ENCODE measurements at regions not wholly inside any gene's neighbourhood (a gene's known extent, or its start where the extent isn't known, plus 50 kb on each side); places are given as distances from the start of the nearest gene placed in this dataset.

DNA sequence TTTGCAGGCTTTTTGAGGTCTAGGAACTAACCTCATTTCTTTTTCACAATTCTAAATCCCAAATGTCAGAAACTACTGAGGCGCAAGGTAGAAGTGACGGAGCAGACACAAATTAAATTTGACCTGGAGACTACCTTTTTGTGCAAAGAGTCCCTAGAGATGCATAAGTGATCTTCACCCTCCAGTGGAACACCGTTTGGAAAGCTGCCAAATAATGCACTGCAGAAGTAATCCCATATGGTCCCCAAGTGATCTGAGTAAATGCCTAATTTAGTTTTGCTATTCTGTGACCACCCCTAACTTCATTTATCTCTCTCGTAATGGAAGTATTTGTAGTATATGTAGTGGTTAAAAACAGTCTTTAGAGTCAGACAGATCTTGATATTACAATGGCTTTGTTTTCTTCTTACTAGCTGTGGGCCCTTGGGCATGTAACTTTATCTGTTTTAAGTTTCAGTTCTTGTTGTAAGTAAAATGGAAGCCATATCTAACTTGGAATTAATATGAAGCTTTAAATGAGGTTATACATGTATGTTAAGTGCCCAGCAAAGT lies 70.4 kb upstream of the IPO9 start:
- Histone ChIP-seq H3K4me2 (no peak overlapping the region), H3K9ac (no peak overlapping the region), H3K36me3 (replicated peaks in 1 of 2; ENCODE audit: control insufficient read depth in 1 of 2, insufficient read depth in 2 of 2, low read length in 1 of 2) (peaks cover 0 to 28% of the 10 kb centered on the region in 2 experiments), H4K20me1 (ENCODE audit: insufficient read depth) (no peaks in the 10 kb centered on the region), H3K9me2 (no peaks in the 10 kb centered on the region), H3F3A (replicated peaks; ENCODE audit: insufficient read depth) (peaks cover 88% of the 10 kb centered on the region), H3K79me2 (ENCODE audit: insufficient read depth) (peaks cover 100% of the 10 kb centered on the region), H3K4me3 (ENCODE audit: low read depth in 2 of 2, low read length in 1 of 2) (no peak overlapping the region), H3K4me1 (ENCODE audit: control insufficient read depth in 1 of 2, insufficient read depth in 2 of 2, low read depth in 1 of 2, low read length in 1 of 2) (peaks cover 33 to 85% of the 10 kb centered on the region in 2 experiments), H3K9me3 (no peaks in the 10 kb centered on the region), H2AFZ (ENCODE audit: low read depth) (no peak overlapping the region), H3K27ac (ENCODE audit: low read depth in 2 of 2, low read length in 1 of 2) (peak overlapping the region; percentile 53 to 98; a peak in 3 of 4 replicates), H3K27me3 (ENCODE audit: insufficient read depth) (no peaks in the 10 kb centered on the region)
- WGBS (ENCODE audit: low lambda C conversion rate), result 66% methylated on average over 4 of the region's 4 CpGs
- ChIA-PET CTCF (interaction anchor here (0.7 to 5.4 kb wide), 7 partner anchors 12 to 245 kb away, joined by 3 to 44 read pairs (median 3); no protein-coding TSS in a partner anchor), POLR2A (interaction anchor here (0.5 to 0.6 kb wide), 2 partner anchors 9 to 220 kb away, joined by 3 read pairs; partner anchors contain the start of gene NAV1)
- DNase-seq, result no peak
- TF ChIP-seq JUND (IDR thresholded peaks at IDR 0.05) (no peak), NFIC (IDR thresholded peaks at IDR 0.05; ENCODE audit: borderline replicate concordance) (peak; percentile 38; the same call in 1 of the 2 replicates)

DNA sequence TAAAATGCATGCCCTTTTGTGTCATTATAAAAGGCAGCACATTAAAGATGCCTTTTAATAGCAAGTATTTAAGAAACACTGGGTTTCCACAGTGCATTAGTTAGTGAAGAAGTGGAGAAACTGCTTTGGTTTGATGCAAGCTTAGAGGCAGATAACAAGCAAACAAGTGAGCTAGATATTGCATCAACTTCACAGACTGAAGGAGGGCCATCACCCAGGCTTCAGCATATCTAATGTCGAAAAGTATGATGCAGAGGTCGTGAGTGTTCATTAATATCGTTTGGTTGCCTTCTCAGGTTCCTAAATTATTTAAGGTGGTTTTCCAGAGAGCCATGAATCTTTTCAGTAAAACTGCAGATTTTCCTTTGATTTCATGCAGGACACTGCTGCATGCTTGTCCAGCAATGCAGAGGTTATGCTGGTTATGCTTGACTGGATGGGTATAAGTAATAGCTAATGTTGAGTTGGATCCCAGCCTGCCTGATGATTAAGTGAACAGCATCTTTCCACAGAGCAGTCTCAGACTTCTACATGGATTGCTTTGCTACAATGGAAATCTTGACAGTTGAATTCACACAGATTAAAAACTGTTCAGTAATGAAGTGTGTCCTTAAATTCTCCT lies 69.7 kb upstream of the IPO9 start:
- peaks cover 100% of the 10 kb centered on the region for H3K79me2 ChIP-seq (ENCODE audit: insufficient read depth)
- H3K9me3 ChIP-seq, result no peaks in the 10 kb centered on the region
- no peaks in the 10 kb centered on the region for H3K27me3 ChIP-seq (ENCODE audit: insufficient read depth)
- CTCF ChIA-PET, result interaction anchor here (1.0 to 5.4 kb wide), 9 partner anchors 11 to 376 kb away, joined by 3 to 44 read pairs (median 4); no protein-coding TSS in a partner anchor
- peak overlapping the region; percentile 53 to 98 for H3K27ac ChIP-seq (ENCODE audit: low read depth in 2 of 2, low read length in 1 of 2)
- POLR2A ChIA-PET, result no interaction called here
- peak; percentile 10; the same call in 1 of the 2 replicates for TF ChIP-seq PBX3 (IDR thresholded peaks at IDR 0.05)
- no peak for TF ChIP-seq IRF3 (IDR thresholded peaks at IDR 0.05; ENCODE audit: low read depth, low read length)
- TF ChIP-seq MEF2A (IDR thresholded peaks at IDR 0.05; ENCODE audit: borderline replicate concordance, low read depth), result no peak
- no peak for TF ChIP-seq EP300 (IDR thresholded peaks at IDR 0.05; ENCODE audit: borderline replicate concordance in 1 of 2, low read depth in 1 of 2, low read length in 1 of 2)
- TF ChIP-seq, protein P1, sequence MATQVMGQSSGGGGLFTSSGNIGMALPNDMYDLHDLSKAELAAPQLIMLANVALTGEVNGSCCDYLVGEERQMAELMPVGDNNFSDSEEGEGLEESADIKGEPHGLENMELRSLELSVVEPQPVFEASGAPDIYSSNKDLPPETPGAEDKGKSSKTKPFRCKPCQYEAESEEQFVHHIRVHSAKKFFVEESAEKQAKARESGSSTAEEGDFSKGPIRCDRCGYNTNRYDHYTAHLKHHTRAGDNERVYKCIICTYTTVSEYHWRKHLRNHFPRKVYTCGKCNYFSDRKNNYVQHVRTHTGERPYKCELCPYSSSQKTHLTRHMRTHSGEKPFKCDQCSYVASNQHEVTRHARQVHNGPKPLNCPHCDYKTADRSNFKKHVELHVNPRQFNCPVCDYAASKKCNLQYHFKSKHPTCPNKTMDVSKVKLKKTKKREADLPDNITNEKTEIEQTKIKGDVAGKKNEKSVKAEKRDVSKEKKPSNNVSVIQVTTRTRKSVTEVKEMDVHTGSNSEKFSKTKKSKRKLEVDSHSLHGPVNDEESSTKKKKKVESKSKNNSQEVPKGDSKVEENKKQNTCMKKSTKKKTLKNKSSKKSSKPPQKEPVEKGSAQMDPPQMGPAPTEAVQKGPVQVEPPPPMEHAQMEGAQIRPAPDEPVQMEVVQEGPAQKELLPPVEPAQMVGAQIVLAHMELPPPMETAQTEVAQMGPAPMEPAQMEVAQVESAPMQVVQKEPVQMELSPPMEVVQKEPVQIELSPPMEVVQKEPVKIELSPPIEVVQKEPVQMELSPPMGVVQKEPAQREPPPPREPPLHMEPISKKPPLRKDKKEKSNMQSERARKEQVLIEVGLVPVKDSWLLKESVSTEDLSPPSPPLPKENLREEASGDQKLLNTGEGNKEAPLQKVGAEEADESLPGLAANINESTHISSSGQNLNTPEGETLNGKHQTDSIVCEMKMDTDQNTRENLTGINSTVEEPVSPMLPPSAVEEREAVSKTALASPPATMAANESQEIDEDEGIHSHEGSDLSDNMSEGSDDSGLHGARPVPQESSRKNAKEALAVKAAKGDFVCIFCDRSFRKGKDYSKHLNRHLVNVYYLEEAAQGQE (IDR thresholded peaks at IDR 0.05; ENCODE audit: low read depth, low read length), result no peak
- no peak for TF ChIP-seq USF2 (IDR thresholded peaks at IDR 0.05; ENCODE audit: borderline replicate concordance, low read depth, low read length)
- no peak for TF ChIP-seq TCF12 (IDR thresholded peaks at IDR 0.05)
- no peak for TF ChIP-seq JUND (IDR thresholded peaks at IDR 0.05)
- TF ChIP-seq ELF1 (IDR thresholded peaks at IDR 0.05), result no peak
- no peak overlapping the region for H3K4me3 ChIP-seq (ENCODE audit: low read depth in 2 of 2, low read length in 1 of 2)
- 49% methylated on average over 3 of the region's 3 CpGs for WGBS (ENCODE audit: low lambda C conversion rate)
- H3K4me2 ChIP-seq, result peak overlapping the region; percentile 1; the same call in 1 of the 2 replicates
- H3K4me1 ChIP-seq (ENCODE audit: control insufficient read depth in 1 of 2, insufficient read depth in 2 of 2, low read depth in 1 of 2, low read length in 1 of 2), result peaks cover 30 to 85% of the 10 kb centered on the region in 2 experiments
- H2AFZ ChIP-seq (ENCODE audit: low read depth), result no peak overlapping the region
- peaks cover 0 to 29% of the 10 kb centered on the region in 2 experiments for H3K36me3 ChIP-seq (replicated peaks in 1 of 2; ENCODE audit: control insufficient read depth in 1 of 2, insufficient read depth in 2 of 2, low read length in 1 of 2)
- DNase-seq, result no peak
- no peaks in the 10 kb centered on the region for H3K9me2 ChIP-seq
- H4K20me1 ChIP-seq (ENCODE audit: insufficient read depth), result no peaks in the 10 kb centered on the region
- H3K9ac ChIP-seq, result peak overlapping the region; percentile 44; the same call in 1 of the 2 replicates
- peaks cover 92% of the 10 kb centered on the region for H3F3A ChIP-seq (replicated peaks; ENCODE audit: insufficient read depth)
